ENCODE measurements at regions not wholly inside any gene's neighbourhood (a gene's known extent, or its start where the extent isn't known, plus 50 kb on each side); places are given as distances from the start of the nearest gene placed in this dataset.

- Histone ChIP-seq H3K4me3 (ENCODE audit: low read depth in 2 of 2, low read length in 2 of 2) (no peak overlapping the region), H3K27ac (ENCODE audit: low read length) (no peak overlapping the region), H3K9me3 (ENCODE audit: control insufficient read depth, insufficient read depth, low read depth, low read length) (no peaks in the 10 kb centered on the region), H3K27me3 (ENCODE audit: control insufficient read depth, insufficient read depth, low read length) (peaks cover 10% of the 10 kb centered on the region), H3K36me3 (ENCODE audit: control insufficient read depth, insufficient read depth, low read length) (no peaks in the 10 kb centered on the region), H3K4me1 (ENCODE audit: control insufficient read depth, insufficient read depth, low read length) (no peaks in the 10 kb centered on the region)
- POLR2A ChIA-PET: no interaction called here
- no TSS peak for BruUV-seq (replicated peaks)
- TF ChIP-seq TCF7L2 (IDR thresholded peaks at IDR 0.05; ENCODE audit: low read depth, low read length) (no peak), REST (IDR thresholded peaks at IDR 0.05; ENCODE audit: insufficient read depth in 1 of 2, low read depth in 2 of 2, low read length in 1 of 2) (no peak), CTCF (IDR thresholded peaks at IDR 0.05) (no peak)
- intact Hi-C loops (cut with micrococcal nuclease; ENCODE audit: unreplicated experiment) (no loop called here), in situ Hi-C loops (cut with HindIII; ENCODE audit: low pct_unique_long_range_greater_than_20kb, low sequenced_read_pairs) (no loop called here)
- DNase-seq (ENCODE audit: low read depth, low spot score): no peak
- ATAC-seq: no peak
- CTCF ChIA-PET: no interaction called here
Observed at GRCh38 chr12:67797753-67798152, 149.2 kb downstream of the DYRK2 start.

DNA sequence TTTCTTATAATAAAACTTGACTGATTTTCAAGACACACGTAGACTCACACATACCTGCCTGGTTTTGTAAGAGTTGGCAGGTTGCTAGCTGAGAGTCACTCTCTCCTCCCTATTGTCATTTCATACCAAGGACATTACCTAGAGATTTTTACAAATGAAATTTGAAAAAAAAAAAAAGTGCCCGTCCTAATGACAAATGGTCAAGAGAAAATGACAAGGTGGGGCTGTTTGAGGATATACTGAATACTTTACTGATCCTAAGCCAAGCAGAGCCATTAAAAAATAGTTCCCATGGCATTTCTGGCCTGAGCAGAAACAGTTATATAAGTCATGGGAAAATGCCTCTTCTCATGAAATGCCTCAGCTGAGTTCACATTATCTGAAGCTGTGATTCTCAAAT lies 150.2 kb downstream of the DYRK2 start:
- intact Hi-C loops (cut with micrococcal nuclease; ENCODE audit: unreplicated experiment) (no loop called here), in situ Hi-C loops (cut with HindIII; ENCODE audit: low pct_unique_long_range_greater_than_20kb, low sequenced_read_pairs) (no loop called here)
- POLR2A ChIA-PET: no interaction called here
- CTCF ChIA-PET: interaction anchor here (0.7 kb wide), 1 partner anchor 20 kb away, joined by 11 read pairs; no protein-coding TSS in a partner anchor
- BruUV-seq (replicated peaks): no TSS peak
- Histone ChIP-seq H3K27me3 (ENCODE audit: control insufficient read depth, insufficient read depth, low read length) (peaks cover 10% of the 10 kb centered on the region), H3K9me3 (ENCODE audit: control insufficient read depth, insufficient read depth, low read depth, low read length) (no peaks in the 10 kb centered on the region), H3K4me3 (ENCODE audit: low read depth in 2 of 2, low read length in 2 of 2) (no peak overlapping the region), H3K4me1 (ENCODE audit: control insufficient read depth, insufficient read depth, low read length) (no peaks in the 10 kb centered on the region), H3K27ac (ENCODE audit: low read length) (no peak overlapping the region), H3K36me3 (ENCODE audit: control insufficient read depth, insufficient read depth, low read length) (no peaks in the 10 kb centered on the region)
- no peak for DNase-seq (ENCODE audit: low read depth, low spot score)
- ATAC-seq: no peak
- TF ChIP-seq SIN3A (IDR thresholded peaks at IDR 0.05; ENCODE audit: borderline replicate concordance, insufficient read depth, low read depth, low read length) (no peak), TCF7L2 (IDR thresholded peaks at IDR 0.05; ENCODE audit: low read depth, low read length) (no peak), CTCF (IDR thresholded peaks at IDR 0.05) (no peak), POLR2AphosphoS5 (IDR thresholded peaks at IDR 0.05; ENCODE audit: low read depth, low read length) (no peak), REST (IDR thresholded peaks at IDR 0.05; ENCODE audit: insufficient read depth in 1 of 2, low read depth in 2 of 2, low read length in 1 of 2) (no peak)
